ENCODE measurements at regions not wholly inside any gene's neighbourhood (a gene's known extent, or its start where the extent isn't known, plus 50 kb on each side); places are given as distances from the start of the nearest gene placed in this dataset.

DNA sequence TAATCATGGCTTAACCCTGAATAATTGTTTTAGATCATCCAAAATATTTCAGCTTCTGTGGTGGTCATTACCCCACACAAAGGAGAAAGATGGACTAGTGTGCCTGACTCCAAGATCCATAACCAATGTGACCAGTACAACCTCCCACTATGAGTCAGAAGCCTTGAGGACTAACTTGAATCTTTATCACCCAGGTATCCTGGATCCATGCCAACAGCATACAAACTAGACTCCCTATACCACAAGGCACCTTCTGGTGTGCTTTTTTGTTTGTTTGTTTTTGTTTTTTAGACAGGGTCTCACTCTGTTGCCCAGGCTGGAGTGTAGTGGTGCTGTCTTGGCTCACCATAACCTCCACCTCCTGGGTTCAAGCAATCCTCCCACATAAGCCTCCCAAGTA, 317.7 kb downstream of the VPS13C start:
- TF ChIP-seq, protein P1, sequence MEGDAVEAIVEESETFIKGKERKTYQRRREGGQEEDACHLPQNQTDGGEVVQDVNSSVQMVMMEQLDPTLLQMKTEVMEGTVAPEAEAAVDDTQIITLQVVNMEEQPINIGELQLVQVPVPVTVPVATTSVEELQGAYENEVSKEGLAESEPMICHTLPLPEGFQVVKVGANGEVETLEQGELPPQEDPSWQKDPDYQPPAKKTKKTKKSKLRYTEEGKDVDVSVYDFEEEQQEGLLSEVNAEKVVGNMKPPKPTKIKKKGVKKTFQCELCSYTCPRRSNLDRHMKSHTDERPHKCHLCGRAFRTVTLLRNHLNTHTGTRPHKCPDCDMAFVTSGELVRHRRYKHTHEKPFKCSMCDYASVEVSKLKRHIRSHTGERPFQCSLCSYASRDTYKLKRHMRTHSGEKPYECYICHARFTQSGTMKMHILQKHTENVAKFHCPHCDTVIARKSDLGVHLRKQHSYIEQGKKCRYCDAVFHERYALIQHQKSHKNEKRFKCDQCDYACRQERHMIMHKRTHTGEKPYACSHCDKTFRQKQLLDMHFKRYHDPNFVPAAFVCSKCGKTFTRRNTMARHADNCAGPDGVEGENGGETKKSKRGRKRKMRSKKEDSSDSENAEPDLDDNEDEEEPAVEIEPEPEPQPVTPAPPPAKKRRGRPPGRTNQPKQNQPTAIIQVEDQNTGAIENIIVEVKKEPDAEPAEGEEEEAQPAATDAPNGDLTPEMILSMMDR (IDR thresholded peaks at IDR 0.05), result no peak
- no peak for TF ChIP-seq POLR2A (IDR thresholded peaks at IDR 0.05)

All from tibial nerve (tissue), 3 donors.